ENCODE measurements at regions not wholly inside any gene's neighbourhood (a gene's known extent, or its start where the extent isn't known, plus 50 kb on each side); places are given as distances from the start of the nearest gene placed in this dataset.

DNA sequence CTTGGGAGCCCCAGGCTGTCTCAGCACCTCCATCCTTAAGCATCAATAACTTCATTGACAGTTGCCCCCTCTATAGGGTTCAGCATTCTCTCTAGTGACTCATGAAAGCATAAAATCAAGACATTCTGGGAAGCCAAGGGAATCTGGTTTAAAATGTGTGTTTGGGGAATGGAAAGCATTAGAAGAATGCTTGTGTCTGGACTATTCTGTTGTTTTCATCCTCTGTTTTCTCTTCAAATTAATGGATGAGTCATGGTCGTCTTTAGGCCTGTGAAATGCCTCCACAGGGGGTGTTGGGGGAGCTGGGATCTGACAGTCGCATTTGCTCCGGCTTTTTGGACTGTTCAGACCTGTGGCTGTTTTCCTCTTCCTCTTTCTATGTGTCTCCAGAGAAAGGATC, 279.7 kb downstream of the CDC5L start:
- Mint-ChIP-seq H3K4me1 (ENCODE audit: insufficient read depth, unreplicated experiment) (peaks cover 15% of the 10 kb centered on the region), H3K4me3 (ENCODE audit: unreplicated experiment) (no peak overlapping the region), H3K9me3 (ENCODE audit: unreplicated experiment) (no peaks in the 10 kb centered on the region), H3K27ac (ENCODE audit: low read depth, unreplicated experiment) (no peak overlapping the region), H3K36me3 (ENCODE audit: insufficient read depth, unreplicated experiment) (peaks cover 6% of the 10 kb centered on the region), H3K27me3 (ENCODE audit: insufficient read depth, unreplicated experiment) (no peaks in the 10 kb centered on the region)
- peak; percentile 54 for DNase-seq (ENCODE audit: unreplicated experiment)
- intact Hi-C loops (cut with micrococcal nuclease): no loop called here
- POLR2A ChIA-PET: no interaction called here
- CTCF ChIA-PET: interaction anchor here (0.7 to 0.9 kb wide), 4 partner anchors 8 to 1255 kb away, joined by 3 to 4 read pairs (median 3); no protein-coding TSS in a partner anchor
- TF ChIP-seq, protein P1, sequence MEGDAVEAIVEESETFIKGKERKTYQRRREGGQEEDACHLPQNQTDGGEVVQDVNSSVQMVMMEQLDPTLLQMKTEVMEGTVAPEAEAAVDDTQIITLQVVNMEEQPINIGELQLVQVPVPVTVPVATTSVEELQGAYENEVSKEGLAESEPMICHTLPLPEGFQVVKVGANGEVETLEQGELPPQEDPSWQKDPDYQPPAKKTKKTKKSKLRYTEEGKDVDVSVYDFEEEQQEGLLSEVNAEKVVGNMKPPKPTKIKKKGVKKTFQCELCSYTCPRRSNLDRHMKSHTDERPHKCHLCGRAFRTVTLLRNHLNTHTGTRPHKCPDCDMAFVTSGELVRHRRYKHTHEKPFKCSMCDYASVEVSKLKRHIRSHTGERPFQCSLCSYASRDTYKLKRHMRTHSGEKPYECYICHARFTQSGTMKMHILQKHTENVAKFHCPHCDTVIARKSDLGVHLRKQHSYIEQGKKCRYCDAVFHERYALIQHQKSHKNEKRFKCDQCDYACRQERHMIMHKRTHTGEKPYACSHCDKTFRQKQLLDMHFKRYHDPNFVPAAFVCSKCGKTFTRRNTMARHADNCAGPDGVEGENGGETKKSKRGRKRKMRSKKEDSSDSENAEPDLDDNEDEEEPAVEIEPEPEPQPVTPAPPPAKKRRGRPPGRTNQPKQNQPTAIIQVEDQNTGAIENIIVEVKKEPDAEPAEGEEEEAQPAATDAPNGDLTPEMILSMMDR (IDR thresholded peaks at IDR 0.05; ENCODE audit: unreplicated experiment): no peak
- no TSS peak for BruUV-seq (replicated peaks)

DNA sequence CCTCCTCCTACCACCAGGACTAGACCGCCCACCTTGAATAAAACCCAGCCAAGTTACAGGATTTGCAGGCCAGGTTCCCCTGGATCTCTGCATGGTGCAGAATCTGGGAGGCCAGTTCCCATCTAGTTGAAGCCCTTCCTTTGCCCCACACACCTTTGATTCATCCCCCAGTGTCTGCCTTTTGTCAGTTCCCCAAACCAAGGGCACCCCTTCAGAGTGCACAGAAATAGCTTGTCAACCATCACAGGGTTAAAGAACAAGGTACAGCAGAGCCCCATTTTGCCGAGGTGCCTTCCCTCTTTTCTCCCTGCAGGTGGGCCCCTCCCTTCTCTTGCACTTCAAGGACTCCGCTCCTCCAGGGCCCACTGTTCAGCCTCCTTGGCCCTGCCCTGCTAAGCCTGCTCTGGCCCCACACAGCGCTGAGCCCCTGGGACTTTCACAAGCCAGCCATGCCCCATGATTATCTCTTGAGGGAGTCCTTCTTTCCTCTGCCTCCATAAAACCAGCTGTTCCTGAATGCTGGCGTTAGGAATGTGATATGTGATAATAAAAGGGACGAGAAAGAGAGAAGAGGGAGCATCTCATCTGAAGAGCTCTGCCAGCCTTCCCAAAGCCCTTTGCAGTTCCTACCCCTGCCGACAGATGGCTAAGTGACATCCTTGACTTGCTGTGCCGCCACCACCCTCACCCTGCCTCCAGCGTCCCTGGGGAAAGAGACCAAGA, 280.3 kb downstream of the CDC5L start:
- H3K27ac Mint-ChIP-seq (ENCODE audit: low read depth, unreplicated experiment): no peak overlapping the region
- intact Hi-C loops (cut with micrococcal nuclease): no loop called here
- peaks cover 11% of the 10 kb centered on the region for H3K4me1 Mint-ChIP-seq (ENCODE audit: insufficient read depth, unreplicated experiment)
- no peaks in the 10 kb centered on the region for H3K9me3 Mint-ChIP-seq (ENCODE audit: unreplicated experiment)
- no peak overlapping the region for H3K4me3 Mint-ChIP-seq (ENCODE audit: unreplicated experiment)
- POLR2A ChIA-PET: interaction anchor here (0.5 kb wide), 1 partner anchor 882 kb away, joined by 3 read pairs; no protein-coding TSS in a partner anchor
- DNase-seq (ENCODE audit: unreplicated experiment): no peak
- BruUV-seq (replicated peaks): no TSS peak
- peaks cover 6% of the 10 kb centered on the region for H3K36me3 Mint-ChIP-seq (ENCODE audit: insufficient read depth, unreplicated experiment)
- no peaks in the 10 kb centered on the region for H3K27me3 Mint-ChIP-seq (ENCODE audit: insufficient read depth, unreplicated experiment)
- TF ChIP-seq, protein P1 (IDR thresholded peaks at IDR 0.05; ENCODE audit: unreplicated experiment): peak; percentile 31
- CTCF ChIA-PET: interaction anchor here (0.9 to 1.2 kb wide), 2 partner anchors 8 to 12 kb away, joined by 4 to 5 read pairs; no protein-coding TSS in a partner anchor

DNA sequence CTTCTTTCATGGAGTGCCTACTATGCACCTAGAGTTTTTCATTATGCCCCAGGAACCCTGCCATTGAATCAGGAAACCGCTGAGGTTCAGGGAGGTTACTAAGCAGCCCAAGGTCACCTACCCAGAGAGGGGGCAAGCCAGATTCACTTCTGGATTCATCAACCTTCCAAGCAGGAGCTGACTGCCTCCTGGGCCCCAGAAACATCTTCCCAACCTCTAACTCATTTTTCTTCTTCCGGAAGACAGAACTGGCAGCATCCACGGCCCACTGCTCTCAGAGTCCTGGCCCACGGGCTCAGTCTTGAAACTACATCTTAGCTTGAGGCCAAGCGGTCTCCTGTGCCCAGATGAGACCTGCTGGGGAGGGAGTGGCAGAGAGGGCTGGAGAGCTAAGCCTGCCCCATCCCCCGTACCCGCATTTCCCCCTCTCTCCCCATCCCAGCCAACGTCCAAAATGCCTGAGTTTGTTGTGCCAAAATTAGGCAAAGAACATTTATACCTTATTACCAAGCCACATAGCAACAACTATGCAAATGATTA, 281.0 kb downstream of the CDC5L start:
- BruUV-seq (replicated peaks): no TSS peak
- no peak overlapping the region for H3K27ac Mint-ChIP-seq (ENCODE audit: low read depth, unreplicated experiment)
- H3K36me3 Mint-ChIP-seq (ENCODE audit: insufficient read depth, unreplicated experiment): peaks cover 1% of the 10 kb centered on the region
- H3K4me3 Mint-ChIP-seq (ENCODE audit: unreplicated experiment): no peak overlapping the region
- H3K4me1 Mint-ChIP-seq (ENCODE audit: insufficient read depth, unreplicated experiment): peaks cover 9% of the 10 kb centered on the region
- H3K9me3 Mint-ChIP-seq (ENCODE audit: unreplicated experiment): no peaks in the 10 kb centered on the region
- ChIA-PET POLR2A (interaction anchor here (0.5 kb wide), 1 partner anchor 882 kb away, joined by 3 read pairs; no protein-coding TSS in a partner anchor), CTCF (interaction anchor here (0.6 to 1.2 kb wide), 2 partner anchors 13 to 622 kb away, joined by 3 to 5 read pairs; no protein-coding TSS in a partner anchor)
- intact Hi-C loops (cut with micrococcal nuclease): no loop called here
- TF ChIP-seq, protein P1 (IDR thresholded peaks at IDR 0.05; ENCODE audit: unreplicated experiment): no peak
- no peak for DNase-seq (ENCODE audit: unreplicated experiment)
- no peaks in the 10 kb centered on the region for H3K27me3 Mint-ChIP-seq (ENCODE audit: insufficient read depth, unreplicated experiment)

Measured in MCF 10A (cell line).